ENCODE measurements at regions not wholly inside any gene's neighbourhood (a gene's known extent, or its start where the extent isn't known, plus 50 kb on each side); places are given as distances from the start of the nearest gene placed in this dataset.

- TF ChIP-seq CTCF (IDR thresholded peaks at IDR 0.05; ENCODE audit: insufficient read depth, low read depth, low read length) (no peak), EZH2 (IDR thresholded peaks at IDR 0.05; ENCODE audit: insufficient read depth, low read length) (no peak)
Measured at GRCh38 chr18:56541793-56542192, 96.6 kb downstream of the TXNL1 start.
